ENCODE measurements at regions not wholly inside any gene's neighbourhood (a gene's known extent, or its start where the extent isn't known, plus 50 kb on each side); places are given as distances from the start of the nearest gene placed in this dataset.

DNA sequence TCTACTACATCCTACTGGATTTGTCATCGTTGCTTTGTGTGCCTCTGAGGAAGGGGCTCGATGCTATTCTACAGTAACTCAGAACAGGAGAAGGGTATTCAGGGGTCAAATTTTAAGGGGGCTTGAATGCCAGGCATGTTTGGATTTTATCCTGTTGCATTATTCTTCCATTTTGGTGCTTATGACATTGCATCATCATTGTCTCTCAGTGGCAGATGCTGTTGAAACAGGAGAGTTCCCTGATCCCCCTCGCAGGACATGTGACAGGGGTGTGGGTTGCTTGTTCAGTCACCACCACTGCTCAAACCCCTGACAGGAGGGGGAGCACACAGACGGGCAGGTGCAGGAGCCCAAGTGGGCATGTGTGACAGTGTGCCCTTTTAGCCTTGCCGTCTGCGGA is 156.7 kb downstream of the SLC4A3 start:
- Histone ChIP-seq H3K27ac (no peak overlapping the region), H3K36me3 (ENCODE audit: low read depth) (no peaks in the 10 kb centered on the region), H3K9ac (no peak overlapping the region), H4K20me1 (ENCODE audit: insufficient read depth) (no peaks in the 10 kb centered on the region), H2AFZ (no peak overlapping the region), H3K4me2 (ENCODE audit: unreplicated experiment) (no peak overlapping the region), H3K27me3 (replicated peaks; ENCODE audit: insufficient read depth) (no peaks in the 10 kb centered on the region; the same call in none of the 2 replicates), H3K4me3 (no peak overlapping the region), H3K4me1 (ENCODE audit: insufficient read depth) (no peaks in the 10 kb centered on the region), H3K9me2 (ENCODE audit: insufficient read depth) (no peaks in the 10 kb centered on the region), H3K9me3 (ENCODE audit: low read depth) (no peaks in the 10 kb centered on the region), H3K79me2 (ENCODE audit: insufficient read depth) (no peaks in the 10 kb centered on the region), H3F3A (ENCODE audit: insufficient read depth) (no peaks in the 10 kb centered on the region)
- in situ Hi-C loops (cut with MboI), result no loop called here
- TF ChIP-seq EZH2 (IDR thresholded peaks at IDR 0.05; ENCODE audit: insufficient read depth, poor library complexity, severe bottlenecking), result no peak
- no peak for TF ChIP-seq EZH2phosphoT487 (IDR thresholded peaks at IDR 0.05; ENCODE audit: insufficient read depth, low read depth)
- 58 to 59% methylated on average over 6 of the region's 6 CpGs for WGBS, 2 experiments (ENCODE audit: low coverage in 1 of 2, low lambda C conversion rate in 2 of 2, missing lambda C conversion rate in 2 of 2)
- DNase-seq, result no peak

DNA sequence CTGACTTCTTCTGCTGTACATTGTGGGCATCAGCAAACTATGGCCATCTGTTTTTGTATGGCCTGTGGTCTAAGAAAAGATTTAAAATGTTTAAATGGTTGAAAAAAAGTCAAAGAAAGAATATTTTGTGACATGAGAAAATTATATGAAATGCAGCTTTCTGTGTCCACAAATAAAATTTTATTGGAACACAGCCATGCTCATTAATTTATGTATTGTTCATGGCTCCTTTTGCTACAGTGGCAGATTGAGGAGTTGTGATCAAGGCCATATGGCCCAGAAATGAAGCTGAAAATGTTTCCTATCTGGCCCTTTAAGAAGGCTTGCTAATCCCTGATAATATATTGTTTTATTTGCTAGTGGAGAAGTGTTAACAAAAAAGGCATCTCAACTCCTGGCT is 162.0 kb downstream of the SLC4A3 start:
- Histone ChIP-seq H3K27ac (no peak overlapping the region), H3K27me3 (replicated peaks; ENCODE audit: insufficient read depth) (no peaks in the 10 kb centered on the region; the same call in 1 of the 2 replicates), H3K9me2 (ENCODE audit: insufficient read depth) (no peaks in the 10 kb centered on the region), H3K4me1 (ENCODE audit: insufficient read depth) (no peaks in the 10 kb centered on the region), H2AFZ (no peak overlapping the region), H3K4me3 (no peak overlapping the region), H3K9ac (no peak overlapping the region), H3K79me2 (ENCODE audit: insufficient read depth) (no peaks in the 10 kb centered on the region), H4K20me1 (ENCODE audit: insufficient read depth) (no peaks in the 10 kb centered on the region), H3K36me3 (ENCODE audit: low read depth) (no peaks in the 10 kb centered on the region), H3K4me2 (ENCODE audit: unreplicated experiment) (no peak overlapping the region), H3F3A (ENCODE audit: insufficient read depth) (no peaks in the 10 kb centered on the region), H3K9me3 (ENCODE audit: low read depth) (no peaks in the 10 kb centered on the region)
- no peak for TF ChIP-seq EZH2 (IDR thresholded peaks at IDR 0.05; ENCODE audit: insufficient read depth, poor library complexity, severe bottlenecking)
- no peak for TF ChIP-seq EZH2phosphoT487 (IDR thresholded peaks at IDR 0.05; ENCODE audit: insufficient read depth, low read depth)
- no peak for DNase-seq
- in situ Hi-C loops (cut with MboI), result no loop called here

DNA sequence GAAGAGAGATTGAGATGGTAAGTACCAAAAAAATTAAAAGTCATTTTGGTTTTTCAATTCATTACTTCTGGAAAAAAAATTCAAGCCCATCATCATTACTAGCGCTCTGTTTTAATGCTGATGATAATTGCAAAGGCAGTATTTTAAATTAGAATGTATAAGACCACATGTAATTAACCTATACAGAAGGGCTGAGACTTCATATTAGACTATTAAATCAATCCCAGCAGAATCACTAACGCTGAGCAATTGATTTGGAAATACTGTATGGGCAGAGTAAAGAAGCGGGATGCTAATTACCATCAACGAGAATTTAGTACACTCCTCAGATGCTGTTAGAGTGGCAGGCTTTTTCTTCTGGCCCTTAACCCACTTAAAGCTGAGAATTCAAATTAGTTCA is 165.0 kb downstream of the SLC4A3 start:
- Histone ChIP-seq H3K4me2 (ENCODE audit: unreplicated experiment) (no peak overlapping the region), H3K27me3 (replicated peaks; ENCODE audit: insufficient read depth) (peaks cover 6% of the 10 kb centered on the region; the same call in 1 of the 2 replicates), H3K9ac (no peak overlapping the region), H3K27ac (no peak overlapping the region), H3F3A (ENCODE audit: insufficient read depth) (no peaks in the 10 kb centered on the region), H3K36me3 (ENCODE audit: low read depth) (no peaks in the 10 kb centered on the region), H3K9me2 (ENCODE audit: insufficient read depth) (no peaks in the 10 kb centered on the region), H3K4me1 (ENCODE audit: insufficient read depth) (no peaks in the 10 kb centered on the region), H3K79me2 (ENCODE audit: insufficient read depth) (no peaks in the 10 kb centered on the region), H2AFZ (no peak overlapping the region), H4K20me1 (ENCODE audit: insufficient read depth) (no peaks in the 10 kb centered on the region), H3K4me3 (no peak overlapping the region), H3K9me3 (ENCODE audit: low read depth) (no peaks in the 10 kb centered on the region)
- 50 to 52% methylated on average over 4 of the region's 4 CpGs for WGBS, 2 experiments (ENCODE audit: low coverage in 1 of 2, low lambda C conversion rate in 2 of 2, missing lambda C conversion rate in 2 of 2)
- no peak for DNase-seq
- in situ Hi-C loops (cut with MboI), result no loop called here
- no peak for TF ChIP-seq EZH2 (IDR thresholded peaks at IDR 0.05; ENCODE audit: insufficient read depth, poor library complexity, severe bottlenecking)
- no peak for TF ChIP-seq EZH2phosphoT487 (IDR thresholded peaks at IDR 0.05; ENCODE audit: insufficient read depth, low read depth)

DNA sequence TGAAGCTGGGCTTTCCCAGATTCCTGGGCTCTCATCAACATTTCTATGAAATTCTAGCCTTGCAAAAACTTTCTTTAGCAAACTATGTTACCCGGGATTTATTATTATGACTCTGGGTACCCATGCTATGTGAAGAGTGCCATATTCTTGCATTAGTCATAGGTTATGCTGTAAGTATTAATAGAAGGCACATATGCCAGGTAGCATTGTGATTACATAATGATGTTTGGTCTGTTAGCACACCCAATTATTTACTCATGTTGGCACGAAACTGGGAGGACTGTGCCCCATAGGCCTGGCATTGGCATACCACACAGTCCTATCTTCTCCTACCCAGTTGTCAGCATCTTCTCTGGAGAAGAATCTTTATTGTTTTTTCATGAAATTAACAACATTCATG is 171.0 kb downstream of the SLC4A3 start:
- H3K4me2 ChIP-seq (ENCODE audit: unreplicated experiment), result no peak overlapping the region
- no peaks in the 10 kb centered on the region for H3K4me1 ChIP-seq (ENCODE audit: insufficient read depth)
- in situ Hi-C loops (cut with MboI), result no loop called here
- TF ChIP-seq EZH2 (IDR thresholded peaks at IDR 0.05; ENCODE audit: insufficient read depth, poor library complexity, severe bottlenecking), result no peak
- no peak for TF ChIP-seq EZH2phosphoT487 (IDR thresholded peaks at IDR 0.05; ENCODE audit: insufficient read depth, low read depth)
- no peaks in the 10 kb centered on the region for H3F3A ChIP-seq (ENCODE audit: insufficient read depth)
- H2AFZ ChIP-seq, result no peak overlapping the region
- DNase-seq, result peak; percentile 9
- no peaks in the 10 kb centered on the region for H4K20me1 ChIP-seq (ENCODE audit: insufficient read depth)
- H3K4me3 ChIP-seq, result no peak overlapping the region
- no peak overlapping the region for H3K27ac ChIP-seq
- H3K27me3 ChIP-seq (replicated peaks; ENCODE audit: insufficient read depth), result 0 out of 2 replicates have a peak, but pooled peaks cover 6% of the 10 kb centered on the region
- H3K36me3 ChIP-seq (ENCODE audit: low read depth), result no peaks in the 10 kb centered on the region
- WGBS, 2 experiments (ENCODE audit: low coverage in 1 of 2, low lambda C conversion rate in 2 of 2, missing lambda C conversion rate in 2 of 2), result 30 to 43% methylated on average over 2 of the region's 2 CpGs
- H3K79me2 ChIP-seq (ENCODE audit: insufficient read depth), result no peaks in the 10 kb centered on the region
- no peaks in the 10 kb centered on the region for H3K9me3 ChIP-seq (ENCODE audit: low read depth)
- no peak overlapping the region for H3K9ac ChIP-seq
- H3K9me2 ChIP-seq (ENCODE audit: insufficient read depth), result no peaks in the 10 kb centered on the region

DNA sequence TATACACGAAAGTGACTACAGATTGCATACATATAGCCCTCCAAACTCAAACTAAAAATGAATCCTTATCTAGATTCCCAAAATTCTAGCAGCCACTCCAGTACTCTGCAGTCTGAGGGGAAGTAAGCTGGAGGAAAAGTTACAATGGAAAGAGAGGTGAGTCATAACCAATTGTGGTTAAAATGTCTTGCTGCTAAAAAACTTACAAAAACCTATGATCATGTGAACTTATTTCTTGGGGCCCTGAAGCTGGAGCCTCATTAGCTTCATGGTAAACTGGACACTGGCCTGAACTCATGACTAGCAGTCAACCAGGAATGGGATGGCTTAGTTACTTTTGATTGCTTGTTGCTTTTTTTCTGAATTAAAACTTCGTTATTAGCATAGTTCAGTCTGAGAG is 175.9 kb downstream of the SLC4A3 start:
- 29 to 31% methylated on average over 2 of the region's 2 CpGs for WGBS, 2 experiments (ENCODE audit: low coverage in 1 of 2, low lambda C conversion rate in 2 of 2, missing lambda C conversion rate in 2 of 2)
- Histone ChIP-seq H3K36me3 (ENCODE audit: low read depth) (no peaks in the 10 kb centered on the region), H3K27me3 (replicated peaks; ENCODE audit: insufficient read depth) (no peaks in the 10 kb centered on the region), H3K4me2 (ENCODE audit: unreplicated experiment) (no peak overlapping the region), H3K9me2 (ENCODE audit: insufficient read depth) (no peaks in the 10 kb centered on the region), H3K4me1 (ENCODE audit: insufficient read depth) (no peaks in the 10 kb centered on the region), H2AFZ (no peak overlapping the region), H3K4me3 (no peak overlapping the region), H3K9ac (no peak overlapping the region), H3K9me3 (ENCODE audit: low read depth) (no peaks in the 10 kb centered on the region), H3F3A (ENCODE audit: insufficient read depth) (no peaks in the 10 kb centered on the region), H4K20me1 (ENCODE audit: insufficient read depth) (no peaks in the 10 kb centered on the region), H3K79me2 (ENCODE audit: insufficient read depth) (no peaks in the 10 kb centered on the region), H3K27ac (no peak overlapping the region)
- peak; percentile 48 for DNase-seq
- in situ Hi-C loops (cut with MboI), result no loop called here
- TF ChIP-seq EZH2 (IDR thresholded peaks at IDR 0.05; ENCODE audit: insufficient read depth, poor library complexity, severe bottlenecking), result no peak
- no peak for TF ChIP-seq EZH2phosphoT487 (IDR thresholded peaks at IDR 0.05; ENCODE audit: insufficient read depth, low read depth)
